Trophoblast cell (in vitro differentiated cells and primary cell): ENCODE measurements at regions not wholly inside any gene's neighbourhood (a gene's known extent, or its start where the extent isn't known, plus 50 kb on each side); places are given as distances from the start of the nearest gene placed in this dataset.
"Not testable (repeated sequence)": the region's sequence is repeated elsewhere in the genome, so short reads cannot be mapped to it uniquely, and the experiment has no call there.

Experiments used
- DNase-seq, 2 donors: peaks; one replicate each; pipeline ENCODE4 v3.0.0-alpha.2; 2016
- H2AFZ ChIP-seq: 2 replicates; pipeline ENCODE4 v1.6.1; 2013; ENCODE audit warnings: low read length, moderate library complexity, mild to moderate bottlenecking; ENCODE audit not compliant: insufficient read depth, poor library complexity
- H2AK5ac ChIP-seq: 2 replicates; pipeline ENCODE4 v1.6.1; 2013; ENCODE audit warnings: mild to moderate bottlenecking, low read length
- H2BK120ac ChIP-seq: 2 replicates; pipeline ENCODE4 v1.6.1; 2013; ENCODE audit warnings: low read length, mild to moderate bottlenecking, moderate library complexity; ENCODE audit not compliant: insufficient read depth, poor library complexity
- H2BK12ac ChIP-seq: 2 replicates; pipeline ENCODE4 v1.6.1; 2013; ENCODE audit warnings: mild to moderate bottlenecking, low read length, moderate library complexity
- H2BK5ac ChIP-seq: 2 replicates; pipeline ENCODE4 v1.6.1; 2013; ENCODE audit warnings: low read length, low read depth, moderate library complexity, mild to moderate bottlenecking; ENCODE audit not compliant: poor library complexity
- H3K14ac ChIP-seq: 2 replicates; pipeline ENCODE4 v1.6.1; 2013; ENCODE audit warnings: mild to moderate bottlenecking, low read length
- H3K18ac ChIP-seq: 2 replicates; pipeline ENCODE4 v1.6.1; 2013; ENCODE audit warnings: mild to moderate bottlenecking, low read length
- H3K23ac ChIP-seq: 2 replicates; pipeline ENCODE4 v1.6.1; 2013; ENCODE audit warnings: low read length
- H3K27ac ChIP-seq: 2 replicates; pipeline ENCODE4 v1.5.1; 2013; ENCODE audit warnings: low read depth, mild to moderate bottlenecking, inconsistent platforms, low read length, moderate library complexity
- H3K27me3 ChIP-seq: 2 replicates; pipeline ENCODE4 v1.6.1; 2013; ENCODE audit warnings: inconsistent platforms, mild to moderate bottlenecking, low read length, moderate library complexity; ENCODE audit not compliant: insufficient read depth
- H3K36me3 ChIP-seq, 2 experiments: 1 replicate in 1 of 2; 2 replicates in 1 of 2; pipeline ENCODE4 v1.6.1; 2013; ENCODE audit warnings: low read length in 2 of 2, mild to moderate bottlenecking in 2 of 2, moderate library complexity in 1 of 2; ENCODE audit not compliant: insufficient read depth in 2 of 2, control insufficient read depth in 1 of 2
- H3K4ac ChIP-seq: 2 replicates; pipeline ENCODE4 v1.6.1; 2013; ENCODE audit warnings: low read depth, mild to moderate bottlenecking, low read length, moderate library complexity
- H3K4me1 ChIP-seq, 2 experiments: 1 replicate in 1 of 2; 2 replicates in 1 of 2; pipeline ENCODE4 v1.6.1; 2013; ENCODE audit warnings: low read length in 2 of 2, mild to moderate bottlenecking in 2 of 2, moderate library complexity in 1 of 2; ENCODE audit not compliant: insufficient read depth in 2 of 2, control insufficient read depth in 1 of 2
- H3K4me2 ChIP-seq: 2 replicates; pipeline ENCODE4 v1.6.1; 2013; ENCODE audit warnings: inconsistent platforms, mild to moderate bottlenecking, low read length, moderate library complexity
- H3K4me3 ChIP-seq: 2 replicates; pipeline ENCODE4 v1.5.1; 2013; ENCODE audit warnings: mild to moderate bottlenecking, low read depth, low read length, inconsistent platforms
- H3K79me1 ChIP-seq: one replicate; pipeline ENCODE4 v1.6.1; 2013; ENCODE audit warnings: low read length
- H3K79me2 ChIP-seq: 2 replicates; pipeline ENCODE4 v1.6.1; 2013; ENCODE audit warnings: low read length, mild to moderate bottlenecking; ENCODE audit not compliant: control insufficient read depth, insufficient read depth, poor library complexity
- H3K9ac ChIP-seq: 2 replicates; pipeline ENCODE4 v1.6.1; 2013; ENCODE audit warnings: mild to moderate bottlenecking, low read length
- H3K9me3 ChIP-seq: 2 replicates; pipeline ENCODE4 v1.6.1; 2013; ENCODE audit warnings: low read depth, mild to moderate bottlenecking, control low read depth, inconsistent platforms, low read length; ENCODE audit not compliant: insufficient read depth
- H4K12ac ChIP-seq: 2 replicates; pipeline ENCODE4 v1.6.1; 2013; ENCODE audit warnings: low read depth, mild to moderate bottlenecking, low read length, moderate library complexity
- H4K8ac ChIP-seq: 2 replicates; pipeline ENCODE4 v1.6.1; 2013; ENCODE audit warnings: low read depth, mild to moderate bottlenecking, low read length, moderate library complexity
- H4K91ac ChIP-seq: one replicate; pipeline ENCODE4 v1.6.1; 2013; ENCODE audit warnings: low read depth, mild to moderate bottlenecking, low read length, moderate library complexity
- WGBS: extraction: QIAGEN DNeasy Blood & Tissue Kit; methylation state at CpG from one replicate; pipeline ENCODE4 v1.1.7; 2013; ENCODE audit warnings: missing lambda C conversion rate; ENCODE audit not compliant: insufficient read length, insufficient coverage; ENCODE audit errors: extremely low coverage; 5-methylcytosine and 5-hydroxymethylcytosine counted together

- H4K91ac ChIP-seq = no peak overlapping the region
- H3K79me2 ChIP-seq = no peaks in the 10 kb centered on the region
- no peak overlapping the region for H3K14ac ChIP-seq
- no peak overlapping the region for H3K4me2 ChIP-seq
- no peak overlapping the region for H2BK120ac ChIP-seq
- H3K4ac ChIP-seq = no peak overlapping the region
- peaks cover 0 to 2% of the 10 kb centered on the region in 2 experiments for H3K4me1 ChIP-seq
- no peak overlapping the region for H3K9ac ChIP-seq
- no peaks in the 10 kb centered on the region for H3K27me3 ChIP-seq
- no peaks in the 10 kb centered on the region for H3K36me3 ChIP-seq
- no peak overlapping the region for H3K23ac ChIP-seq
- no peak overlapping the region for H3K27ac ChIP-seq
- H3K79me1 ChIP-seq = no peaks in the 10 kb centered on the region
- no CpG with 5 or more reads among the region's 10 CpGs for WGBS
- H2AK5ac ChIP-seq = no peak overlapping the region
- H3K18ac ChIP-seq = no peak overlapping the region
- no peak for DNase-seq
- H3K4me3 ChIP-seq = no peak overlapping the region
- no peak overlapping the region for H4K8ac ChIP-seq
- H4K12ac ChIP-seq = no peak overlapping the region
- H2AFZ ChIP-seq = no peak overlapping the region
- no peak overlapping the region for H2BK12ac ChIP-seq
- no peak overlapping the region for H2BK5ac ChIP-seq
- H3K9me3 ChIP-seq = peaks cover 16% of the 10 kb centered on the region
Observed at GRCh38 chr7:4606797-4607196, 75.3 kb upstream of the FOXK1 start.

- H2AFZ ChIP-seq = no peak overlapping the region
- no peak overlapping the region for H3K27ac ChIP-seq
- DNase-seq = no peak
Observed at GRCh38 chr7:4607311-4607729, 74.8 kb upstream of the FOXK1 start.

DNA sequence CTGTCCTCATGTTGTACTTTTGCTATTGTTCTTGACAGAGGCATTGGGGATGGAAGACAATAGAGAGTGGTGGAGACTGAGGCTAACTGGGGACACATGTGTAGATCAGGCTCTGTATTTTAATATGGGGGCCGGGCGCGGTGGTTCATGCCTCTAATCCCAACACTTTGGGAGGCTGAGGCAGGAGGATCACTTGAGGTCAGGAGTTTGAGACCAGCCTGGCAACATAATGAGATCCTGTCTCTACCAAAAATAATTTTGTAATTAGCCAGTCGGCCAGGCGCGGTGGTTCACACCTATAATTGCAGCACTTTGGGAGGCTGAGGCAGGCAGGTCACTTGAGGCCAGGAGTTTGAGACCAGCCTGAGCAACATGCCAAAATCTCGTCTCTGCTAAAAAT lies 72.5 kb upstream of the FOXK1 start:
- not testable (repeated sequence) for H3K14ac ChIP-seq, H4K91ac ChIP-seq, H2AK5ac ChIP-seq, H2BK12ac ChIP-seq, H2BK5ac ChIP-seq, H3K79me2 ChIP-seq, H3K4me2 ChIP-seq, H2AFZ ChIP-seq, H3K4ac ChIP-seq, H3K79me1 ChIP-seq, H4K8ac ChIP-seq, DNase-seq, H2BK120ac ChIP-seq, H3K9me3 ChIP-seq, H4K12ac ChIP-seq, H3K27ac ChIP-seq, H3K4me1 ChIP-seq, H3K23ac ChIP-seq, H3K4me3 ChIP-seq, H3K36me3 ChIP-seq, H3K18ac ChIP-seq, H3K27me3 ChIP-seq, H3K9ac ChIP-seq
- no CpG with 5 or more reads among the region's 7 CpGs for WGBS

More at GRCh38 chr7:4607311-4607729, 74.8 kb upstream of the FOXK1 start:
- Histone ChIP-seq H3K9ac (no peak overlapping the region), H3K9me3 (peaks cover 16% of the 10 kb centered on the region), H2BK120ac (no peak overlapping the region), H4K91ac (no peak overlapping the region), H3K23ac (no peak overlapping the region), H3K79me1 (no peaks in the 10 kb centered on the region), H4K12ac (no peak overlapping the region), H3K4me2 (no peak overlapping the region), H3K4me3 (no peak overlapping the region), H3K18ac (no peak overlapping the region), H3K14ac (no peak overlapping the region), H4K8ac (no peak overlapping the region), H3K4me1 (peaks cover 0 to 2% of the 10 kb centered on the region in 2 experiments), H2BK5ac (no peak overlapping the region), H2AK5ac (no peak overlapping the region), H3K79me2 (no peaks in the 10 kb centered on the region), H3K36me3 (no peaks in the 10 kb centered on the region), H3K4ac (no peak overlapping the region), H3K27me3 (no peaks in the 10 kb centered on the region), H2BK12ac (no peak overlapping the region)
- WGBS = no CpG with 5 or more reads among the region's 14 CpGs

DNA sequence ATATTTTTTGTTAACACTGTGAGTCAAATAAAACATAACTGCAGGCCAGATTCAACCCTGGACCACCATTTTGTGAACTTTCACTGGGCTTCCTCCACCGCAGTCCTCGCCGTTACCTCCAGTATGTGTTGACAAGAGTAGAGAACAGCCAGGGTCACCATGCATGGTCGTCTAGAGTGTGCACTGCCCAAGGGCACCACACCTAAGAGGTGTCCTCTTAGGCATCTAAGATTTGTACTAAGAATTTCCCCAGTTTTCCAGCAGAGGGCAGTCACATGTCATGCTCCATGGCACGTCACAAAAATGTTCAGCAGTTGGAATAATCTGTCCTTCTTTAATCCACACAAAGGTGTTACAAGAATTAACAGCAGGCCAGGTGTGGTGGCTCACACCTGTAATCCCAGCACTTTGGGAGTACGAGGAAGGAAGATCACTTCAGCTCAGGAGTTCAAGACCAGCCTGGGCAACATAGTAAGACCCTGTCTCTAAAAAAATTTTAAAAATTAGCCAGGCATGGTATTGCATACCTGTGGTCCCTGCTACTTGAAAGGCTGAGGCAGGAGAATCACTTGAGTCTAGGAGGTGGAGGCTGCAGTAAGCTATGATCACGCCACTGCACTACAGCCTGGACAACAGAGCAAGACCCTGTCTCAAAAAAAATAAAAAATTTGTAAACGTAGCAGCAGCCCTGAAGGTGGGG lies 71.2 kb upstream of the FOXK1 start:
- Histone ChIP-seq H2AK5ac (no peak overlapping the region), H3K23ac (no peak overlapping the region), H3K9ac (no peak overlapping the region), H3K4me3 (no peak overlapping the region), H2BK120ac (no peak overlapping the region), H3K4me1 (peaks cover 0 to 7% of the 10 kb centered on the region in 2 experiments), H3K36me3 (no peaks in the 10 kb centered on the region), H3K18ac (no peak overlapping the region), H3K79me2 (no peaks in the 10 kb centered on the region), H3K79me1 (no peaks in the 10 kb centered on the region), H3K4me2 (no peak overlapping the region), H3K4ac (no peak overlapping the region), H3K14ac (no peak overlapping the region), H4K8ac (no peak overlapping the region), H4K91ac (no peak overlapping the region), H3K27ac (no peak overlapping the region), H2BK12ac (no peak overlapping the region), H4K12ac (no peak overlapping the region), H3K27me3 (no peaks in the 10 kb centered on the region), H2AFZ (no peak overlapping the region), H3K9me3 (peaks cover 3% of the 10 kb centered on the region), H2BK5ac (no peak overlapping the region)
- no CpG with 5 or more reads among the region's 8 CpGs for WGBS
- peak; percentile 78 to 93 for DNase-seq
